HepG2 (cell line): ENCODE measurements at regions not wholly inside any gene's neighbourhood (a gene's known extent, or its start where the extent isn't known, plus 50 kb on each side); places are given as distances from the start of the nearest gene placed in this dataset.

Experiments
- ATAC-seq: fragments of 200-7000 bp; cut with Tn5 transposase; 3 replicates; pipeline ENCODE4 v1.9.1; 2020; ENCODE audit warnings: mild to moderate bottlenecking, moderate library complexity
- BruUV-seq: library from RNA; stranded (reverse); fragments of 400-500 nt; replicated peaks from 2 replicates; lab custom pipeline; 2021; lab: Mats Ljungman, UMichigan
- CTCF ChIA-PET: fragments of 300-600 bp; formaldehyde crosslinking; extraction: SDS; loops from one replicate; lab custom pipeline; 2021; ENCODE audit warnings: low total read pairs, inconsistent platforms, low intra/inter-chr PET ratio; lab: Yijun Ruan, JAX
- POLR2A ChIA-PET: fragments of 350-600 bp; sonication (Branson Sonifier 250); formaldehyde crosslinking; loops from one replicate; lab custom pipeline; 2020; ENCODE audit warnings: antibody characterized with exemption, inconsistent platforms; lab: Yijun Ruan, JAX
- DNase-seq: peaks from one replicate; pipeline ENCODE4 v3.0.0-alpha.2; 2015; ENCODE audit warnings: low spot score
- FAIRE-seq: peaks from 3 replicates; lab custom pipeline; 2011; peaks lifted over from hg19 to GRCh38; lab: Jason Lieb, UNC
- H2AFZ ChIP-seq: one replicate; pipeline ENCODE4 v1.6.1; 2011; ENCODE audit warnings: low read length, inconsistent platforms
- H3K27ac ChIP-seq: fragments of 300-600 bp; 3 replicates; pipeline ENCODE4 v1.8.0; 2011; ENCODE audit warnings: mixed run types, mild to moderate bottlenecking, mixed read lengths, low read length, inconsistent platforms; ENCODE audit not compliant: insufficient read depth; ENCODE audit errors: extremely low read length
- H3K27me3 ChIP-seq, 2 experiments: fragments of 200-600 bp in 1 of 2; 2 replicates in 1 of 2; 3 replicates in 1 of 2; pipeline versions ENCODE4 v1.6.0 to v1.8.0; 2011; ENCODE audit warnings: low read length in 2 of 2, mild to moderate bottlenecking in 2 of 2, moderate library complexity in 2 of 2, inconsistent platforms in 1 of 2; ENCODE audit not compliant: insufficient read depth in 2 of 2, control insufficient read depth in 1 of 2
- H3K36me3 ChIP-seq, 2 experiments: fragments of 200-600 bp in 1 of 2; replicated peaks in 1 of 2; 2 replicates in 1 of 2; 3 replicates in 1 of 2; pipeline versions ENCODE4 v1.5.1 to v1.8.0; 2011; ENCODE audit warnings: low read length in 2 of 2, inconsistent platforms in 1 of 2; ENCODE audit not compliant: insufficient read depth in 2 of 2, control insufficient read depth in 1 of 2
- H3K4me1 ChIP-seq: 2 replicates; pipeline ENCODE4 v1.5.1; 2012; ENCODE audit warnings: low read length, inconsistent platforms; ENCODE audit not compliant: insufficient read depth
- H3K4me2 ChIP-seq: 2 replicates; pipeline ENCODE4 v1.6.0; 2011; ENCODE audit warnings: low read depth, low read length, inconsistent platforms
- H3K4me3 ChIP-seq, 3 experiments: fragments of 200-600 bp in 1 of 3; sonication (generic), shearing (Covaris generic) in 1 of 3; replicated peaks in 1 of 3; 2 replicates each; pipeline ENCODE4 v1.5.1; 2011 to 2016; ENCODE audit warnings: low read length in 3 of 3, inconsistent platforms in 2 of 3, low read depth in 2 of 3, mild to moderate bottlenecking in 2 of 3, control low read depth in 1 of 3, mixed read lengths in 1 of 3; ENCODE audit not compliant: insufficient read depth in 1 of 3
- H3K79me2 ChIP-seq: one replicate; pipeline ENCODE4 v1.6.1; 2011; ENCODE audit warnings: low read length, inconsistent platforms; ENCODE audit not compliant: insufficient read depth
- H3K9ac ChIP-seq: 2 replicates; pipeline ENCODE4 v1.6.0; 2011; ENCODE audit warnings: mild to moderate bottlenecking, low read depth, low read length, inconsistent platforms; ENCODE audit not compliant: insufficient read depth
- H3K9me3 ChIP-seq: 2 replicates; pipeline ENCODE4 v1.5.1; 2012; ENCODE audit warnings: mild to moderate bottlenecking, low read length
- H4K20me1 ChIP-seq: 2 replicates; pipeline ENCODE4 v1.6.0; 2011; ENCODE audit warnings: inconsistent platforms, mild to moderate bottlenecking, low read length, moderate library complexity; ENCODE audit not compliant: insufficient read depth
- ARNTL ChIP-seq: sonication (generic); formaldehyde crosslinking; IDR thresholded peaks from 2 replicates; pipeline ENCODE4 v1.4.0; 2020; ENCODE audit warnings: mild to moderate bottlenecking, missing genetic modification reagents
- HOXA3 ChIP-seq: sonication (generic); formaldehyde crosslinking; IDR thresholded peaks from 2 replicates; pipeline ENCODE4 v1.5.0; 2020; ENCODE audit warnings: missing genetic modification reagents
- NFIC ChIP-seq: IDR thresholded peaks from 2 replicates; pipeline ENCODE4 v1.6.1; 2012; ENCODE audit warnings: mild to moderate bottlenecking, low read length, inconsistent platforms
- NKX3-1 ChIP-seq: sonication (generic); formaldehyde crosslinking; IDR thresholded peaks from 2 replicates; pipeline ENCODE4 v1.5.0; 2020; ENCODE audit warnings: missing genetic modification reagents
- NR2C2 ChIP-seq: sonication (generic); formaldehyde crosslinking; IDR thresholded peaks from 2 replicates; pipeline ENCODE4 v1.4.0; 2020; ENCODE audit warnings: missing genetic modification reagents, mild to moderate bottlenecking, moderate library complexity, borderline replicate concordance
- SALL2 ChIP-seq: sonication (generic); formaldehyde crosslinking; IDR thresholded peaks from 2 replicates; pipeline ENCODE4 v1.8.1; 2023; ENCODE audit warnings: mild to moderate bottlenecking, missing genetic modification reagents, inconsistent platforms
- SRF ChIP-seq: IDR thresholded peaks from 2 replicates; pipeline ENCODE4 v1.6.1; 2011; ENCODE audit warnings: mild to moderate bottlenecking, low read depth, low read length, moderate library complexity
- ZFP90 ChIP-seq: sonication (generic); formaldehyde crosslinking; IDR thresholded peaks from 2 replicates; pipeline ENCODE4 v1.8.0; 2022; ENCODE audit warnings: missing genetic modification reagents, mild to moderate bottlenecking, inconsistent platforms, borderline replicate concordance
- ZNF234 ChIP-seq: sonication (generic); formaldehyde crosslinking; conservative IDR thresholded peaks from 2 replicates; pipeline ENCODE4 v1.5.1; 2020; ENCODE audit warnings: mild to moderate bottlenecking, missing genetic modification reagents
- ZNF318 ChIP-seq: sonication (generic); formaldehyde crosslinking; IDR thresholded peaks from 2 replicates; pipeline ENCODE4 v1.4.0; 2020; ENCODE audit warnings: mild to moderate bottlenecking, missing genetic modification reagents
- in situ Hi-C: cut with HindIII; loops from 2 replicates; pipeline ENCODE4 v1.10.0; 2017; ENCODE audit warnings: low pct_unique_long_range_greater_than_20kb; ENCODE audit not compliant: extremely low pct_ligation_motif_present
- intact Hi-C: fragments of 100-400 bp; cut with micrococcal nuclease; formaldehyde crosslinking; loops from one replicate; pipeline ENCODE4 v1.10.0; 2022; ENCODE audit not compliant: unreplicated experiment

- DNase-seq (no peak), FAIRE-seq (no peak), ATAC-seq (no peak)
- no peak overlapping the region for H3K4me3 ChIP-seq
- no peaks in the 10 kb centered on the region for H3K27me3 ChIP-seq
- ChIA-PET POLR2A (no interaction called here), CTCF (no interaction called here)
- intact Hi-C loops, result no loop called here
- no peaks in the 10 kb centered on the region for H3K4me1 ChIP-seq
- no peak overlapping the region for H3K27ac ChIP-seq
- H3K4me2 ChIP-seq, result no peak overlapping the region
- no TSS peak for BruUV-seq
- H2AFZ ChIP-seq, result no peak overlapping the region
- H4K20me1 ChIP-seq, result no peaks in the 10 kb centered on the region
- H3K9me3 ChIP-seq, result peaks cover 72% of the 10 kb centered on the region
- H3K79me2 ChIP-seq, result no peaks in the 10 kb centered on the region
- no peak overlapping the region for H3K9ac ChIP-seq
- H3K36me3 ChIP-seq, result no peaks in the 10 kb centered on the region
- TF ChIP-seq ARNTL (CRISPR knock-in tag) (no peak), NFIC (no peak), NKX3-1 (CRISPR knock-in tag) (no peak), ZNF234 (CRISPR knock-in tag) (no peak), HOXA3 (no peak), NR2C2 (no peak), SALL2 (CRISPR knock-in tag) (no peak), SRF (no peak)
- in situ Hi-C loops, result no loop called here
These were observed 317.1 kb upstream of the CWC22 start for GRCh38 chr2:180324182-180324581.

GRCh38 chr2:180322781-180323180, 315.7 kb upstream of the CWC22 start:
- Histone ChIP-seq H3K9ac (no peak overlapping the region), H3K9me3 (peaks cover 76% of the 10 kb centered on the region), H3K79me2 (no peaks in the 10 kb centered on the region), H3K4me1 (no peaks in the 10 kb centered on the region), H3K27me3 (no peaks in the 10 kb centered on the region), H3K27ac (no peak overlapping the region), H3K36me3 (no peaks in the 10 kb centered on the region), H4K20me1 (no peaks in the 10 kb centered on the region), H2AFZ (no peak overlapping the region), H3K4me2 (no peak overlapping the region), H3K4me3 (no peak overlapping the region)
- DNase-seq (no peak), FAIRE-seq (no peak), ATAC-seq (no peak)
- no TSS peak for BruUV-seq
- ChIA-PET POLR2A (no interaction called here), CTCF (no interaction called here)
- intact Hi-C loops, result no loop called here
- in situ Hi-C loops, result no loop called here
- TF ChIP-seq ZNF318 (CRISPR knock-in tag) (no peak), ZFP90 (CRISPR knock-in tag) (no peak)
